DOHH2 (cell line): ENCODE measurements at regions not wholly inside any gene's neighbourhood (a gene's known extent, or its start where the extent isn't known, plus 50 kb on each side); places are given as distances from the start of the nearest gene placed in this dataset.

Experiments
- H3F3A ChIP-seq: fragments of 200-600 bp; sonication (generic), shearing (Covaris generic); 2 replicates; pipeline ENCODE4 v1.6.0; 2016; ENCODE audit warnings: antibody characterized with exemption, mild to moderate bottlenecking; ENCODE audit not compliant: control insufficient read depth, insufficient read depth
- H3K27ac ChIP-seq: fragments of 200-600 bp; sonication (generic); 2 replicates; pipeline ENCODE4 v1.5.1; 2014; ENCODE audit warnings: low read depth, mild to moderate bottlenecking, low read length, moderate library complexity
- H3K27me3 ChIP-seq: fragments of 200-600 bp; sonication (generic); 2 replicates; pipeline ENCODE4 v1.6.1; 2014; ENCODE audit warnings: mild to moderate bottlenecking, low read length, mixed read lengths; ENCODE audit not compliant: control insufficient read depth
- H3K36me3 ChIP-seq: fragments of 200-600 bp; sonication (generic); 2 replicates; pipeline ENCODE4 v1.6.1; 2014; ENCODE audit warnings: mild to moderate bottlenecking, low read length, moderate library complexity, mixed read lengths; ENCODE audit not compliant: control insufficient read depth
- H3K4me1 ChIP-seq: fragments of 200-600 bp; sonication (generic); 2 replicates; pipeline ENCODE4 v1.6.1; 2014; ENCODE audit warnings: mild to moderate bottlenecking, low read length, mixed read lengths; ENCODE audit not compliant: control insufficient read depth
- H3K4me2 ChIP-seq: fragments of 200-600 bp; sonication (generic); 2 replicates; pipeline ENCODE4 v1.6.0; 2014; ENCODE audit warnings: mild to moderate bottlenecking, low read length, moderate library complexity
- H3K4me3 ChIP-seq: fragments of 200-600 bp; sonication (generic); 2 replicates; pipeline ENCODE4 v1.5.1; 2014; ENCODE audit warnings: mild to moderate bottlenecking, low read length, mixed read lengths
- H3K79me2 ChIP-seq: fragments of 200-600 bp; sonication (generic); 2 replicates; pipeline ENCODE4 v1.6.1; 2014; ENCODE audit warnings: mild to moderate bottlenecking, low read length, mixed read lengths; ENCODE audit not compliant: control insufficient read depth
- H3K9me2 ChIP-seq: fragments of 200-600 bp; sonication (generic); replicated peaks from 2 replicates; pipeline ENCODE4 v1.6.1; 2014; ENCODE audit warnings: mild to moderate bottlenecking, low read length, mixed read lengths; ENCODE audit not compliant: control insufficient read depth
- H3K9me3 ChIP-seq: fragments of 200-600 bp; sonication (generic); 2 replicates; pipeline ENCODE4 v1.6.1; 2014; ENCODE audit warnings: antibody characterized with exemption, low read length, mixed read lengths; ENCODE audit not compliant: control insufficient read depth, insufficient read depth
- H4K20me1 ChIP-seq: fragments of 200-600 bp; sonication (generic); 2 replicates; pipeline ENCODE4 v1.6.0; 2014; ENCODE audit warnings: low read depth, mild to moderate bottlenecking, antibody characterized with exemption, low read length, moderate library complexity; ENCODE audit not compliant: control insufficient read depth, insufficient read depth
- EZH2phosphoT487 ChIP-seq: fragments of 200-600 bp; sonication (generic); IDR thresholded peaks from 2 replicates; pipeline ENCODE4 v1.6.1; 2017; ENCODE audit warnings: borderline replicate concordance, mild to moderate bottlenecking, antibody characterized with exemption, low read length, moderate library complexity, mixed read lengths
- TF ChIP-seq, protein P1 (sequence below): fragments of 200-600 bp; sonication (generic); IDR thresholded peaks from one replicate; pipeline ENCODE4 v1.5.1; 2014; ENCODE audit warnings: antibody characterized with exemption, mild to moderate bottlenecking, low read depth, low read length; ENCODE audit not compliant: poor library complexity, severe bottlenecking

- TF ChIP-seq EZH2phosphoT487 = no peak
- TF ChIP-seq, protein P1, sequence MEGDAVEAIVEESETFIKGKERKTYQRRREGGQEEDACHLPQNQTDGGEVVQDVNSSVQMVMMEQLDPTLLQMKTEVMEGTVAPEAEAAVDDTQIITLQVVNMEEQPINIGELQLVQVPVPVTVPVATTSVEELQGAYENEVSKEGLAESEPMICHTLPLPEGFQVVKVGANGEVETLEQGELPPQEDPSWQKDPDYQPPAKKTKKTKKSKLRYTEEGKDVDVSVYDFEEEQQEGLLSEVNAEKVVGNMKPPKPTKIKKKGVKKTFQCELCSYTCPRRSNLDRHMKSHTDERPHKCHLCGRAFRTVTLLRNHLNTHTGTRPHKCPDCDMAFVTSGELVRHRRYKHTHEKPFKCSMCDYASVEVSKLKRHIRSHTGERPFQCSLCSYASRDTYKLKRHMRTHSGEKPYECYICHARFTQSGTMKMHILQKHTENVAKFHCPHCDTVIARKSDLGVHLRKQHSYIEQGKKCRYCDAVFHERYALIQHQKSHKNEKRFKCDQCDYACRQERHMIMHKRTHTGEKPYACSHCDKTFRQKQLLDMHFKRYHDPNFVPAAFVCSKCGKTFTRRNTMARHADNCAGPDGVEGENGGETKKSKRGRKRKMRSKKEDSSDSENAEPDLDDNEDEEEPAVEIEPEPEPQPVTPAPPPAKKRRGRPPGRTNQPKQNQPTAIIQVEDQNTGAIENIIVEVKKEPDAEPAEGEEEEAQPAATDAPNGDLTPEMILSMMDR = no peak
Measured at GRCh38 chr6:112781241-112781640, 434.1 kb downstream of the RFPL4B start.

GRCh38 chr6:112785408-112785807, 438.3 kb downstream of the RFPL4B start:
- no peaks in the 10 kb centered on the region for H3K36me3 ChIP-seq
- H3K4me3 ChIP-seq = no peak overlapping the region
- no peaks in the 10 kb centered on the region for H3K9me2 ChIP-seq
- H3K4me2 ChIP-seq = no peak overlapping the region
- H3K27ac ChIP-seq = no peak overlapping the region
- H3K79me2 ChIP-seq = no peaks in the 10 kb centered on the region
- H3K4me1 ChIP-seq = no peaks in the 10 kb centered on the region
- H4K20me1 ChIP-seq = no peaks in the 10 kb centered on the region
- TF ChIP-seq EZH2phosphoT487 = no peak
- TF ChIP-seq, protein P1 = no peak
- H3F3A ChIP-seq = no peaks in the 10 kb centered on the region
- H3K27me3 ChIP-seq = no peaks in the 10 kb centered on the region
- H3K9me3 ChIP-seq = no peaks in the 10 kb centered on the region

More at GRCh38 chr6:112781241-112781640, 434.1 kb downstream of the RFPL4B start:
- H3K79me2 ChIP-seq = no peaks in the 10 kb centered on the region
- no peaks in the 10 kb centered on the region for H3K9me3 ChIP-seq
- no peak overlapping the region for H3K27ac ChIP-seq
- no peaks in the 10 kb centered on the region for H3K27me3 ChIP-seq
- no peak overlapping the region for H3K4me3 ChIP-seq
- H3K36me3 ChIP-seq = no peaks in the 10 kb centered on the region
- no peaks in the 10 kb centered on the region for H3K9me2 ChIP-seq
- no peak overlapping the region for H3K4me2 ChIP-seq
- no peaks in the 10 kb centered on the region for H4K20me1 ChIP-seq
- H3K4me1 ChIP-seq = no peaks in the 10 kb centered on the region
- H3F3A ChIP-seq = no peaks in the 10 kb centered on the region

DNA sequence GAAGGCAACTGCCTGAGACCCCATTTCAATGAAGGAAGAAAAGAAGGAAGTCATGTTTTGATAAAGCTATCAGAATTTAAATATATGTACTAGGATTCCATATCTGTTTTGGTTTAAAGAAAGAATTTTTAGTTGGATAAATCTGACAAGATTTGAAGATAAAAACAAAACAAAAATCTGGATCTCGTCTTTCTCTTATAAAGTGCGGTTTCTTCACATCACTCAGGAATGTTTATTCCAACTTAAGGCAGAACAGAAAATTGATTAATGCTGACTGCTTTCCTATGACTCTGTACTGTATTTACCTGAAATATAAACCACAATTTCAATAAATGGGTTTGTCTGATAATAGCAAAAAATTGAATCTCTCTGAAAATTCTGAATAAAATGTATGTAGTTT, 439.7 kb downstream of the RFPL4B start:
- Histone ChIP-seq H3K79me2 (no peaks in the 10 kb centered on the region), H4K20me1 (no peaks in the 10 kb centered on the region), H3K4me2 (no peak overlapping the region), H3F3A (no peaks in the 10 kb centered on the region), H3K9me3 (no peaks in the 10 kb centered on the region), H3K9me2 (no peaks in the 10 kb centered on the region), H3K4me3 (no peak overlapping the region), H3K27me3 (no peaks in the 10 kb centered on the region), H3K27ac (no peak overlapping the region), H3K4me1 (no peaks in the 10 kb centered on the region), H3K36me3 (no peaks in the 10 kb centered on the region)
- TF ChIP-seq, protein P1 = no peak

DNA sequence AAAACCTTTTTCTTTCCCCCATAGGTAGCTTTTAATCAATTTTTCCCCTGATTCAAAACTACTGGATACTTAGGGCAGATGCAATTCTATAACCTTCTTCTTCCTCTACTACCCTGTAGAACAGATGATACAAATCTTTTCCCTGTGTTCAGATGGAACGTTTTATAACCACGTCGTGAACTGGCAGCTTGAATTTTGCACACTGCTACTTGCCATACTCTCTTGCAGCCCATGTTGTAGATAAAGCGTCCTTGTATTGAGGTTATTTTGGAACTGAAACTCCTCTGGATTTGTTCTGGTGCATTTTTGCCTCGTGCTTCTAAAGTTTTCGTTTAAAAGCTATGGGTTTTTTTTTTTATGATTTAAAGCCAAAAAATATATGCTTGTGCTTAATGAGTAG, 440.2 kb downstream of the RFPL4B start:
- H3K27me3 ChIP-seq = no peaks in the 10 kb centered on the region
- H3K36me3 ChIP-seq = no peaks in the 10 kb centered on the region
- H3K4me1 ChIP-seq = no peaks in the 10 kb centered on the region
- H3K79me2 ChIP-seq = no peaks in the 10 kb centered on the region
- TF ChIP-seq, protein P1 = no peak
- TF ChIP-seq EZH2phosphoT487 = no peak
- H3K27ac ChIP-seq = no peak overlapping the region
- H4K20me1 ChIP-seq = no peaks in the 10 kb centered on the region
- no peaks in the 10 kb centered on the region for H3F3A ChIP-seq
- H3K9me2 ChIP-seq = no peaks in the 10 kb centered on the region
- H3K9me3 ChIP-seq = no peaks in the 10 kb centered on the region
- no peak overlapping the region for H3K4me2 ChIP-seq
- no peak overlapping the region for H3K4me3 ChIP-seq
